ENCODE measurements at regions not wholly inside any gene's neighbourhood (a gene's known extent, or its start where the extent isn't known, plus 50 kb on each side); places are given as distances from the start of the nearest gene placed in this dataset.

GRCh38 chr10:128507066-128507465, 380.8 kb upstream of the MKI67 start:
- Mint-ChIP-seq H3K4me1 (ENCODE audit: low read depth, unreplicated experiment) (peaks cover 2% of the 10 kb centered on the region), H3K27me3 (ENCODE audit: unreplicated experiment) (peaks cover 2% of the 10 kb centered on the region), H3K4me3 (ENCODE audit: unreplicated experiment) (no peak overlapping the region), H3K36me3 (ENCODE audit: unreplicated experiment) (peaks cover 24% of the 10 kb centered on the region), H3K27ac (ENCODE audit: unreplicated experiment) (no peak overlapping the region), H3K9me3 (ENCODE audit: unreplicated experiment) (no peaks in the 10 kb centered on the region)
- no peak for DNase-seq
- TF ChIP-seq, protein P1, sequence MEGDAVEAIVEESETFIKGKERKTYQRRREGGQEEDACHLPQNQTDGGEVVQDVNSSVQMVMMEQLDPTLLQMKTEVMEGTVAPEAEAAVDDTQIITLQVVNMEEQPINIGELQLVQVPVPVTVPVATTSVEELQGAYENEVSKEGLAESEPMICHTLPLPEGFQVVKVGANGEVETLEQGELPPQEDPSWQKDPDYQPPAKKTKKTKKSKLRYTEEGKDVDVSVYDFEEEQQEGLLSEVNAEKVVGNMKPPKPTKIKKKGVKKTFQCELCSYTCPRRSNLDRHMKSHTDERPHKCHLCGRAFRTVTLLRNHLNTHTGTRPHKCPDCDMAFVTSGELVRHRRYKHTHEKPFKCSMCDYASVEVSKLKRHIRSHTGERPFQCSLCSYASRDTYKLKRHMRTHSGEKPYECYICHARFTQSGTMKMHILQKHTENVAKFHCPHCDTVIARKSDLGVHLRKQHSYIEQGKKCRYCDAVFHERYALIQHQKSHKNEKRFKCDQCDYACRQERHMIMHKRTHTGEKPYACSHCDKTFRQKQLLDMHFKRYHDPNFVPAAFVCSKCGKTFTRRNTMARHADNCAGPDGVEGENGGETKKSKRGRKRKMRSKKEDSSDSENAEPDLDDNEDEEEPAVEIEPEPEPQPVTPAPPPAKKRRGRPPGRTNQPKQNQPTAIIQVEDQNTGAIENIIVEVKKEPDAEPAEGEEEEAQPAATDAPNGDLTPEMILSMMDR (IDR thresholded peaks at IDR 0.05; ENCODE audit: partially characterized antibody, unreplicated experiment): no peak

DNA sequence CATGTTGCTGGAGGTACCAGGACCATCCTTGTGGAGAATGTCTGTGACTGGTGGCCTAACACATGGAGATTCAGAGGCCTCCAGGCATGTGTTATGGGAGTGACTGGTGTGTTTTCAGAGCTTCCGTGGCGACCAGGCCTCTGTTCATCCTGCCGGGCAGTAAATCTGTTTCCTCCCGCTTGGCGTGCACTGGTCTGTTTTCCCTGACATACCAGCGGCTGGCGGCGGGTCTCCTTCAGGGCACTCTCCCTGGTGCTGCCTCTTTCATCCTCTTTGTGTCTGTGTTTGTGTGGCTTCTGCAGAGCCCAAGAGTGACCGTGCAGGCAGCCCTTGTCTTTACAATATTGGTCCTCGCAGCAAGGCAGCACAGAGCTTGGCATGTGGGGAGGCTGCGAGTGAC, 385.1 kb upstream of the MKI67 start:
- peaks cover 3% of the 10 kb centered on the region for H3K27me3 Mint-ChIP-seq (ENCODE audit: unreplicated experiment)
- no peaks in the 10 kb centered on the region for H3K9me3 Mint-ChIP-seq (ENCODE audit: unreplicated experiment)
- H3K27ac Mint-ChIP-seq (ENCODE audit: unreplicated experiment): no peak overlapping the region
- TF ChIP-seq, protein P1 (IDR thresholded peaks at IDR 0.05; ENCODE audit: partially characterized antibody, unreplicated experiment): no peak
- DNase-seq: no peak
- H3K4me1 Mint-ChIP-seq (ENCODE audit: low read depth, unreplicated experiment): peaks cover 5% of the 10 kb centered on the region
- peaks cover 24% of the 10 kb centered on the region for H3K36me3 Mint-ChIP-seq (ENCODE audit: unreplicated experiment)
- no peak overlapping the region for H3K4me3 Mint-ChIP-seq (ENCODE audit: unreplicated experiment)

DNA sequence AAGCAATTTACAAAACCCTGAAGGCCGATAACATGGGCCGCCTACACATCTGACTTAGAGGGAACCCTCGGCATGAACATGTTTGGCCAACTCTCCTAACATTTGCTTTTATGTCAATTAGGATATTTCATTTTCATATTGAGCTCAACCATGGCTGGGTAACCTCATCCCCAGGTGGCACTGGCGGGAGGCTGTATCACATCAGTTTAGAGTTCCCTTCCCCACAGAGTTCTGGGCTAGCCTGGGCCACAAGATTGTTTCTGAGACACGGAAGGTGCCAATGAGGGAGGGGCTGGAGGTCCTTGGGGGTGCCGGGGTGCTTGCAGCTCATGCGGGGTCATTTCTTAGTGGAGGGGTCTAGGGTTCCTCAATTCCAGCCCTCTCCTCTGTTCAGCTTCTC, 386.5 kb upstream of the MKI67 start:
- H3K27me3 Mint-ChIP-seq (ENCODE audit: unreplicated experiment): peaks cover 5% of the 10 kb centered on the region
- H3K4me1 Mint-ChIP-seq (ENCODE audit: low read depth, unreplicated experiment): peaks cover 5% of the 10 kb centered on the region
- H3K36me3 Mint-ChIP-seq (ENCODE audit: unreplicated experiment): peaks cover 16% of the 10 kb centered on the region
- peaks cover 2% of the 10 kb centered on the region for H3K9me3 Mint-ChIP-seq (ENCODE audit: unreplicated experiment)
- H3K27ac Mint-ChIP-seq (ENCODE audit: unreplicated experiment): no peak overlapping the region
- no peak for DNase-seq
- H3K4me3 Mint-ChIP-seq (ENCODE audit: unreplicated experiment): no peak overlapping the region
- TF ChIP-seq, protein P1 (IDR thresholded peaks at IDR 0.05; ENCODE audit: partially characterized antibody, unreplicated experiment): no peak

DNA sequence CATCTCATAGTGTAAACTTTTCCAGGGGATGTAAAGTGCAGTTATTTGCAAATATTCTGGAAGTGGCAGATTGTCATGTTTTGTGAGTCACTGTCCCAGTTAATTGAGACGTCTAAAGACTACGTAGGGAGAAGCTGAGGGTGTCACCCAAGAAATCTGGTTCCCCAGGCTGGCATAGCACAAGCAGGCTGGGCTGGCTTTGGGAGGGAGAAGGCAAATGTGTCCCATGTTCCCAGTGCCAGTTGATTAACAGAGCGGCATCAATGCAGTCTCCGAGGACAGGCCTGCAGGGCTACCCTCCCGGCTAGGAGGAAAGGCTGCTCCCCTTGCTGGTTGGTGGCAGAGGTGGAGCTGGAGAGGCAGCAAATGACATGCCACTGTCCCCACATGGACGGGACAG, 388.3 kb upstream of the MKI67 start:
- DNase-seq: no peak
- peaks cover 7% of the 10 kb centered on the region for H3K36me3 Mint-ChIP-seq (ENCODE audit: unreplicated experiment)
- no peak overlapping the region for H3K27ac Mint-ChIP-seq (ENCODE audit: unreplicated experiment)
- peaks cover 5% of the 10 kb centered on the region for H3K27me3 Mint-ChIP-seq (ENCODE audit: unreplicated experiment)
- no peak overlapping the region for H3K4me3 Mint-ChIP-seq (ENCODE audit: unreplicated experiment)
- TF ChIP-seq, protein P1 (IDR thresholded peaks at IDR 0.05; ENCODE audit: partially characterized antibody, unreplicated experiment): no peak
- peaks cover 8% of the 10 kb centered on the region for H3K4me1 Mint-ChIP-seq (ENCODE audit: low read depth, unreplicated experiment)
- H3K9me3 Mint-ChIP-seq (ENCODE audit: unreplicated experiment): peaks cover 2% of the 10 kb centered on the region

GRCh38 chr10:128516180-128516579, 390.0 kb upstream of the MKI67 start:
- TF ChIP-seq, protein P1 (IDR thresholded peaks at IDR 0.05; ENCODE audit: partially characterized antibody, unreplicated experiment): no peak
- Mint-ChIP-seq H3K36me3 (ENCODE audit: unreplicated experiment) (peaks cover 8% of the 10 kb centered on the region), H3K27me3 (ENCODE audit: unreplicated experiment) (peaks cover 11% of the 10 kb centered on the region), H3K27ac (ENCODE audit: unreplicated experiment) (no peak overlapping the region), H3K4me3 (ENCODE audit: unreplicated experiment) (no peak overlapping the region), H3K4me1 (ENCODE audit: low read depth, unreplicated experiment) (peaks cover 7% of the 10 kb centered on the region), H3K9me3 (ENCODE audit: unreplicated experiment) (peaks cover 4% of the 10 kb centered on the region)
- DNase-seq: no peak
